ENCODE measurements at regions not wholly inside any gene's neighbourhood (a gene's known extent, or its start where the extent isn't known, plus 50 kb on each side); places are given as distances from the start of the nearest gene placed in this dataset.
A peak's percentile ranks its signal among the peaks of the same experiment; 100 is the strongest.
"Not testable (repeated sequence)": the region's sequence is repeated elsewhere in the genome, so short reads cannot be mapped to it uniquely, and the experiment has no call there.

GRCh38 chr15:62272290-62272689, 107.2 kb upstream of the C2CD4B start:
- no peak for DNase-seq

- DNase-seq: no peak
Measured at GRCh38 chr15:62275831-62276230, 110.7 kb upstream of the C2CD4B start.

GRCh38 chr15:62277816-62278394, 112.8 kb upstream of the C2CD4B start:
- no peak for DNase-seq

GRCh38 chr15:62278534-62278933, 113.4 kb upstream of the C2CD4B start:
- DNase-seq: no peak

GRCh38 chr15:62279041-62279440, 114.0 kb upstream of the C2CD4B start:
- no peak for DNase-seq

- DNase-seq: no peak
Measured at GRCh38 chr15:62280625-62281024, 115.5 kb upstream of the C2CD4B start.

GRCh38 chr15:62281801-62282200, 116.7 kb upstream of the C2CD4B start:
- DNase-seq: not testable (repeated sequence)

GRCh38 chr15:62287066-62287857, 122.2 kb upstream of the C2CD4B start:
- DNase-seq: no peak

GRCh38 chr15:62288361-62289017, 123.4 kb upstream of the C2CD4B start:
- DNase-seq: no peak

GRCh38 chr15:62291262-62291661, 126.2 kb upstream of the C2CD4B start:
- no peak for DNase-seq

GRCh38 chr15:62296756-62297507, 131.8 kb upstream of the C2CD4B start:
- DNase-seq: no peak

- no peak for DNase-seq
Measured at GRCh38 chr15:62297522-62297921, 132.4 kb upstream of the C2CD4B start.

- DNase-seq: no peak
Measured at GRCh38 chr15:62297933-62298332, 132.8 kb upstream of the C2CD4B start.

GRCh38 chr15:62298811-62299210, 133.7 kb upstream of the C2CD4B start:
- DNase-seq: no peak

- DNase-seq: no peak
Measured at GRCh38 chr15:62299541-62299940, 134.5 kb upstream of the C2CD4B start.

- no peak for DNase-seq
Measured at GRCh38 chr15:62301993-62302675, 137.0 kb upstream of the C2CD4B start.

- DNase-seq: peak; percentile 4
Measured at GRCh38 chr15:62306851-62307504, 141.9 kb upstream of the C2CD4B start.

GRCh38 chr15:62307551-62307950, 142.5 kb upstream of the C2CD4B start:
- no peak for DNase-seq

GRCh38 chr15:62316413-62317060, 151.5 kb upstream of the C2CD4B start:
- no peak for DNase-seq

GRCh38 chr15:62320259-62320658, 155.2 kb upstream of the C2CD4B start:
- DNase-seq: no peak

GRCh38 chr15:62323353-62323890, 158.3 kb upstream of the C2CD4B start:
- no peak for DNase-seq

Data from stimulated activated CD4-positive, alpha-beta T cell treated with anti-CD3 and anti-CD28 coated beads, Interleukin-1b, Interleukin-23, amount 100 ng/mL, for 48 hours (primary cell).